Caki2 (cell line): ENCODE measurements at regions not wholly inside any gene's neighbourhood (a gene's known extent, or its start where the extent isn't known, plus 50 kb on each side); places are given as distances from the start of the nearest gene placed in this dataset.
A peak's percentile ranks its signal among the peaks of the same experiment; 100 is the strongest.

Source experiments
- DNase-seq: peaks from one replicate; pipeline ENCODE4 v3.0.0-alpha.2; 2015; ENCODE audit warnings: low read depth
- in situ Hi-C: cut with HindIII; loops from 2 replicates; pipeline ENCODE4 v1.10.0; 2016; ENCODE audit warnings: low sequenced_read_pairs, low pct_unique_long_range_greater_than_20kb, mixed read lengths

DNA sequence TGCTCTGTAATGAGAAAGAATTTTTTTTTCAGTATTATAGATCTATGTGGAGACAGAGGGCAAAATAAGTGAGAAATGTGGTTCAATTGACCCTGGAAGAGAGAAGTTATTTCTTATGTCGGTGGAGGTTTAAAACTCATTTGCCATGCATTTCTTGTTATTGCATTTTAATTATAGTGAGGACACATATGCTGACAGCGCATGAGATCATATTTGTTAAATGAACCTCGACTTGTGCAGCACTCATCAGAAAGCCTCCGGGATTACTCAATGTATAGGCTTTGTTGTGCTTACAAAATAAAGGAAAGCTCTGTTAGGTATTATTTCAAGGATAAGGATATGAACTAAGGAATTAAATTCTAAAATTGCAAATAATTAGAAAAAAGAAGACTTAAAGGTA lies 915.1 kb upstream of the MAP3K7 start:
- DNase-seq, result no peak
- in situ Hi-C loops, result no loop called here

DNA sequence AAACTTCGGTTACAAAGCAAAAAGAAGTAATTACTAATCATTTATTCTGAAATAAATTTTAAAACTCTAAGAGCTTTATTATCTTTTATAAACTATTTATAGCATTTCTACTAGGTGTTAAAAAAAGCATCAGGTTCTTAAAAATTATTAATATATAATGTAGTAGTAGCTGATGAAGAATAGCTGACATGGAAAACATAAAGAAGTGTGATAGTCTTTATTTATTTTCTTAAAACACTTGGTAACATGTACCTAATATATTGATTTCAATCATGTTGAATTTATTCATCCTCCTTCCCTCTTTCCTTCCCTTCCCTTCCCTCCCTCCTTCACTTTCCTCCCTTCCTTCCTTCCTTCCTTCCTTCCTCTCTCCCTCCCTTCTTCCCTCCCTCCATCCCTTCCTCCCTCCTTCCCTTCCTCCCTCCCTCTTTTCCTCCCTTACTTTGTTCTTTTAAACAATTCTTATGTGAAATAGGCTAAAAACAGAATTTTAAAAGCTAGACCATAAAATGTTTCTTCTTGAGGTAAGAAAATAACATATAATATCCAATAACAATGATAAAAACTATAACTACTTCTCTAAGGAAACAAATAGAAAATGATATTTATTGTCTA lies 913.9 kb upstream of the MAP3K7 start:
- in situ Hi-C loops, result no loop called here

DNA sequence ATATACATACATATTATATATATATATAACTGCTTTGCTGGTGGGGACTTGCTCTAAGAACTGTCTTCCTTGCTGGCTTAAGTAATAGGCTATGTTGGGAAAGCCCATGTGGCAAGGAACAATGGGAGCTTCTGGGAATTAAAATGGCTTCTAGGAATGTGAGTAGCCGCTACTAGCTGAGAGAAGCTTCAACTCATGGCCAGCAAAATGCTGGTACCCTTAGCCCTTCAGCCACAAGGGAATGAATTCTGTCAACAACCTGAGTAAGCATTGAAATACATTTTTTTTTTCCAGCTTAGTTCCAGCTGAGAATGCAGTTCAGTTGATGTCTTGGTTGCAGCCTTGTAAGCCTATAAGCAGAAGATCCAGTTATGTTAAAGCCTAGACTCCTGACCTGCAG lies 911.7 kb upstream of the MAP3K7 start:
- no peak for DNase-seq
- in situ Hi-C loops, result no loop called here

More for the DNA sequence above, 913.9 kb upstream of the MAP3K7 start:
- no peak for DNase-seq

DNA sequence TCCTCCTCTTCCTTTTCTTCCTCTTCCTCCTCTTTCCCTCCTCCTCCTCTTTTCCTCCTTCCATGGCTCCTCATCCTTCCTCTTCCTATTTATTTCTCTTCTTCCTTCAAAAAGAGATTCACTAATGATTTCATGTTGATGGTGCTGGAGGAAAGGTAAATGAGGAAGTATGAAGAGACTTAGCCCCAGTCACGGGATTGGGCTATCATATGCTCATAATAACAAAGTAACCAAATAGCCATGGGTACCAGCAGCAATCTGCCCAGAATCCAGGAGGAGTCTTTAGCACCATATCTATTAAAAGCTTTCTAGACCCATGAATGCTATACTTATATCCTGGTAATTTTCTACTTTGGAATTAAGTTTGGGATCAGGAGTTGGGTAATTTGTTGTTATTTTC lies 910.9 kb upstream of the MAP3K7 start:
- DNase-seq, result no peak
- in situ Hi-C loops, result no loop called here

DNA sequence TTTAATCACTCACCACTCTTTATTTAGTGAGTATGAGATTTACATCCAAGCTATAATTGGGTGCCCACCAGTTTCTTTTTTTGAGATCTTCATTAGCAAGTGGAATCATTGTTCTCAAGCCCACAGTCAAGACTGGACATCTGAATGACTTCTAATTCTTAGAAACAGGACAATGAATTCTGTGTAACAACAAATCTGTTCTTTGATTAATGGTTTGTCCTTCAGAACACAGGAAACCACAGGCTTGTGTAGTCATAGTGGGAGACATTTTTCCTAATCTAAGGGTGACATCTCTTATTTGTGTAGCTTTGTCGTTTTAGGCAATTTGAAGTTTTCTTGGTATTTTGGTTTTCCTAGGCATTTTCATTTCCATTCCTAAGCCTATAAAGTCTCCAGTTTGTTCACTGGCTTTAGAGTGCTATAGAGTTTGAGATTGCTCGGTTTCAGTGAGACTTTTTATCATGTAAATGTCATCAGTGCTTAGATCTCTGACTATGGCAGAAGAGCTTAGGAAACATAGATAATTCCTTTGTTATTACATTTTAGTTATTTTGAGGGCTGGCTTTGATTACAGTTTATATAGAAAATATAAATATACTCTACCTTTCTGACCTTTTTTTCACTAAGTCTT lies 903.9 kb upstream of the MAP3K7 start:
- no peak for DNase-seq
- in situ Hi-C loops, result no loop called here

DNA sequence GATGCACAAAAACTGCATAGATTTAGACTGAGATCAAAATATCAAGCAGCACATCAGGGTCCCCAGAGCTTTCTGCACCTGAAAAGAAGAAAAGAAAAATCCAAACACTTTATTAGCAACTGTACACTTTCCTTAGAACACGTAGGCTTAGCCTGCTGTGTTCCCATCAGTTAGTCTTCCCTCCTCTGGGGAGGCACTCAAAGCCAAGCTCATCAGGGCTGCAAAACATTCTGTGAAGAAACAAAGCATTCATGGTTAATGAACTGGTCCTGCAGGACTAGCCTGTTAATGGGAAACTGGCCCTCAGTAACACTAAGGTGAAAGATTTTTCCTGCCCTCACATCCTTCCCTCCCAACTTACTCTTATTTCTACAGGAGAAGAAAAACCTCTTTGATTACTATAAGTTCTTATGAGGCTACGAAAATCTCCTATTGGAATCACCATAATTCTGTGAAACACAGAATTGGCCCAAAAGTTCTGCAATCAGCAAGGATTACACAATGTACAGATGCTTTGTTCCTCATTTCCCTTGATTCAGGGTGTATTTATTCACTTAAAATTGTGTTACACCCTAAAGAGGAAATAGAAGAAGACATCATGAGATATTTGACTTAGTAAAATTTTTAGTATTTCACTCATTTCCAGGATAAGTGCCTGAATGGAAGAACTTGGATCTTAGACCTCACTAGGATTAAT lies 901.0 kb upstream of the MAP3K7 start:
- in situ Hi-C loops, result no loop called here
- DNase-seq, result no peak

DNA sequence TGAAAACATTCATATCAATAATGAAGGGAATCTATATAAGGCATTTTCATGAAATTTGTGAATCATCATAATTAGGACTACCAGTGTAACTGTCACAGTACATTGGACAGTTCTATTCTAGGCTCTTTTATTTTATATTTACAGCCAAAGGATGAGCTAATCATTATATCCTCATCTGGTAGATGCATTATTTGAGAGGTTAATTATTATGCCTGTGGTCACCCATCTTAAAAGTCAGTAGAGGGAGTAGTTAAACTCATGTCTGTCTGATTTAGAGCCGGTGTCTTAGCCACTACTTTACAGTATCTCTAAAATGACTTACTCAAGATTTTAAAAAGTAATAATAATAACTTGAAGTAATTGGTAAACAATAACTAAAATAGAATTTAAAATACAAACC lies 899.3 kb upstream of the MAP3K7 start:
- in situ Hi-C loops, result no loop called here
- peak; percentile 25 for DNase-seq

GRCh38 chr6:91485047-91485446 lies 898.2 kb upstream of the MAP3K7 start:
- DNase-seq, result no peak
- in situ Hi-C loops, result no loop called here

- in situ Hi-C loops, result no loop called here
- DNase-seq, result no peak
These were observed 896.7 kb upstream of the MAP3K7 start for GRCh38 chr6:91483415-91484105.

GRCh38 chr6:91482498-91482897 lies 895.6 kb upstream of the MAP3K7 start:
- DNase-seq, result no peak
- in situ Hi-C loops, result no loop called here

DNA sequence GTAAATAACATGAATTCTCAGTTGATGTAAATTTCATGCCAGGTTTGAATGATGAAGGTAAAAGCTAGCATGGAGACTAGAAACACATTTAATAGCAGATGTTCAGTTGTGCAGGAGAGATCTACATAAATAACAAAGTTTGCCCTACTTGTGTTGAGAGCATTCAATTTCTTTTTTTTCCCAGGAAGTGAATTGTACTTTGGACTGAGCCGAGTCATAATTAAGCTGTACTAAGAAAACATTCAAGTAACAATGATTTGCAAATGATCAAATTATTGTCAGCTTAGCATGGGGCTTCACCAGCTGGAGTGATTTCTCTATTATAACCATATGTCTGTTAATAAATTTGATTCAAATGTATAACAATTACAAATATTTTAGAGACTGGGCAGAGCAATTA lies 893.5 kb upstream of the MAP3K7 start:
- DNase-seq, result no peak
- in situ Hi-C loops, result no loop called here

GRCh38 chr6:91477688-91478087 lies 890.8 kb upstream of the MAP3K7 start:
- in situ Hi-C loops, result no loop called here
- DNase-seq, result no peak

DNA sequence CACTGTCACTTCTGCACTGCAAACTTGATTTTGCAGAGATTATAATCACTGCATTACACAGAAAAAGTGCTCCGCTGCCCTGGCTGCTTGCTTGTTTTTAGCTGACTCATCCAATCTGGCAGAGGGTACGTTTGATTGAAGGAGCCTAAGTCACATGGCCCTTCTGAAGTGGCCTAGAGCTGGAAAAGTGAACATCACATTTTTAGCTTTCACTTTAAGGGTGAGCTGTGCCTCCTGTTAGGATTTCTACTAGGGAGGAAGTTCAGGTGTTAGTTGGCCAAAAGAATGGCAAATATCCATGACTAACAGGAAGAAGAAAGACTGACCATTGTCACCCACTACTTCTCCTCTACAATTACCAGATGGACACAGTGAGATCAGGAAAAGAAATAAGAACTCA lies 889.1 kb upstream of the MAP3K7 start:
- in situ Hi-C loops, result no loop called here
- peak; percentile 78 for DNase-seq

- in situ Hi-C loops, result no loop called here
- DNase-seq, result no peak
These were observed 878.5 kb upstream of the MAP3K7 start for GRCh38 chr6:91465393-91465792.

DNA sequence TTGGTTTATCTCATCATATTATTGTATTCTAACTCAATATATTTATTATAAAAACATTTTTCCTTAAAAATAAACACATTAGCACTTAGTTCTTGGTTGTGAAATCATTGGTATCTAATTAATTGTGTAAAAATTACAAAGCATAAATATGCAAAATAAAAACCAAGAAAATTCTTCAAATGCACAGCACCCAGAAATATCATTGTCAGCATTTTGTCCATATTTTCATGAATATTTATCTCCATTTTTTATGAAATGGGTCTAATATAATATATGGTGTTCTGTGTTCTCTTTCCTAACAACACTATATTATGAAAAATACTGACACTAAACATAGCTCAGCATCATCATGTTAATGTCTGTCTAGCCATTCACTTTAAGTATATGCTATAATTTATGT lies 877.8 kb upstream of the MAP3K7 start:
- no peak for DNase-seq
- in situ Hi-C loops, result no loop called here

- in situ Hi-C loops, result no loop called here
- no peak for DNase-seq
These were observed 877.3 kb upstream of the MAP3K7 start for GRCh38 chr6:91464201-91464600.

DNA sequence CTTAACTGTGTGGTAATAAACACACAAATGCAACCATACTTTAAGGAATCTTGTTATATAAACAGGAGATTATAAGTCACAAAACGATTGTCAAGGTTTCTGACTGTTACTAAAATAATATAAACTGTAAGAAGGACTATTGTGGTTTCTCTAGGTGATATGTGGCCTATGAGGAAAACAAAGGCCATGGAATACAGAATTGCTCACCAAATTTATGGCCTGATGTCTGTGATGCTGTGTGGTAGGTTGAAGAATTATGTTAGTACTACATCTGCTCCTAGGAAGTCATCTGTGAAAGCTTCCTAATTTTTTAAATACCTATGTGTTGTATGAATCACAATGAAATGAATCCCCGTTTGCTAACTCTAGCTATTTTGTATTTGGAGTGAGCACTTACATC lies 875.4 kb upstream of the MAP3K7 start:
- no peak for DNase-seq
- in situ Hi-C loops, result no loop called here

- in situ Hi-C loops, result no loop called here
- DNase-seq, result no peak
These were observed 866.5 kb upstream of the MAP3K7 start for GRCh38 chr6:91453224-91453878.

DNA sequence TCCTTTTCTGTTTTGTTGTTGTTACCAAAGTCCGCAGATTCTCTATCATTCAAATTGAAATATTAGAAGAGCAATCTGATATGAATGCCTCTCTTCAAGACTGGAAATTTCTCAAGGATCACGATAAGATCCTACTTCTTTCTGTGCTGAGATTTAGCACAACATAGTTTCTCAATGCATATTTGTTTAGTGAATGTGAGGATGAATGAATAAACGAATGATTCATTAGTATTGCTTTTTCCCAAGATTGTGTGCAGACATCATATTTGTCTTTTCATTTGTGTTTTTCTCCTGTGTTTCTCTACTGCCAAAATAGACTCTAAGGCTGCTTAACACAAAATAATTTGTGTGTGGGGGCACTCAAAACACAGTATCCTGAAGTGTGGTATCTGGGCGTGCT lies 862.7 kb upstream of the MAP3K7 start:
- in situ Hi-C loops, result no loop called here
- no peak for DNase-seq
